Uterus (tissue), 2 donors: ENCODE measurements at regions not wholly inside any gene's neighbourhood (a gene's known extent, or its start where the extent isn't known, plus 50 kb on each side); places are given as distances from the start of the nearest gene placed in this dataset.

Experiments
- POLR2A ChIP-seq, 2 donors: fragments of 450-650 bp; IDR thresholded peaks; one replicate each; pipeline ENCODE4 v1.6.1; 2016; ENCODE audit warnings: antibody characterized with exemption in 2 of 2, mild to moderate bottlenecking in 1 of 2, moderate library complexity in 1 of 2
- TF ChIP-seq, protein P1 (sequence below), 4 experiments: fragments of 200-600 bp in 2 of 4; fragments of 450-650 bp in 2 of 4; sonication (generic) in 2 of 4; IDR thresholded peaks; one replicate each; pipeline ENCODE4 v1.5.1; 2016 to 2019; ENCODE audit warnings: antibody characterized with exemption in 4 of 4, mild to moderate bottlenecking in 2 of 4, moderate library complexity in 1 of 4

DNA sequence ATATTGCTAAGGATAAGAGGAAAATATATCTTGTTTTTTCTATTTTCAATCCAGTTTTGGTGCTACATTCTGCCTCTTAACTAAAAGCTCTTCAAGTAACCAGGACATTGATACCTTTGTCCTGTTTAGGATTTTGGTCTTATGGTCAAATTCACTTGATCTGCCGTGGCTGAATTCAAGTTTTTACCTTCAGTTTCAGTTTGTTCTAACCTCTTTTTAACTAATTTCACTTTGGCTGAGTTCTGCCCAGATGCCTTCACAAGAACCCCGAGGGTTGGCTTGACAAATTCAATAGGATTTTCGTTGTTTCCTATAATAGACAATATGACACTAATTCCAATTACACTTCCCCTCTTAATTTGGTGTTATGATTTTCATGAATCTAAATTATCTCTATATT, 84.5 kb upstream of the C1orf21 start:
- TF ChIP-seq, protein P1, sequence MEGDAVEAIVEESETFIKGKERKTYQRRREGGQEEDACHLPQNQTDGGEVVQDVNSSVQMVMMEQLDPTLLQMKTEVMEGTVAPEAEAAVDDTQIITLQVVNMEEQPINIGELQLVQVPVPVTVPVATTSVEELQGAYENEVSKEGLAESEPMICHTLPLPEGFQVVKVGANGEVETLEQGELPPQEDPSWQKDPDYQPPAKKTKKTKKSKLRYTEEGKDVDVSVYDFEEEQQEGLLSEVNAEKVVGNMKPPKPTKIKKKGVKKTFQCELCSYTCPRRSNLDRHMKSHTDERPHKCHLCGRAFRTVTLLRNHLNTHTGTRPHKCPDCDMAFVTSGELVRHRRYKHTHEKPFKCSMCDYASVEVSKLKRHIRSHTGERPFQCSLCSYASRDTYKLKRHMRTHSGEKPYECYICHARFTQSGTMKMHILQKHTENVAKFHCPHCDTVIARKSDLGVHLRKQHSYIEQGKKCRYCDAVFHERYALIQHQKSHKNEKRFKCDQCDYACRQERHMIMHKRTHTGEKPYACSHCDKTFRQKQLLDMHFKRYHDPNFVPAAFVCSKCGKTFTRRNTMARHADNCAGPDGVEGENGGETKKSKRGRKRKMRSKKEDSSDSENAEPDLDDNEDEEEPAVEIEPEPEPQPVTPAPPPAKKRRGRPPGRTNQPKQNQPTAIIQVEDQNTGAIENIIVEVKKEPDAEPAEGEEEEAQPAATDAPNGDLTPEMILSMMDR (IDR thresholded peaks at IDR 0.05), result no peak
- TF ChIP-seq POLR2A (IDR thresholded peaks at IDR 0.05), result no peak
